ENCODE measurements at regions not wholly inside any gene's neighbourhood (a gene's known extent, or its start where the extent isn't known, plus 50 kb on each side); places are given as distances from the start of the nearest gene placed in this dataset.

DNA sequence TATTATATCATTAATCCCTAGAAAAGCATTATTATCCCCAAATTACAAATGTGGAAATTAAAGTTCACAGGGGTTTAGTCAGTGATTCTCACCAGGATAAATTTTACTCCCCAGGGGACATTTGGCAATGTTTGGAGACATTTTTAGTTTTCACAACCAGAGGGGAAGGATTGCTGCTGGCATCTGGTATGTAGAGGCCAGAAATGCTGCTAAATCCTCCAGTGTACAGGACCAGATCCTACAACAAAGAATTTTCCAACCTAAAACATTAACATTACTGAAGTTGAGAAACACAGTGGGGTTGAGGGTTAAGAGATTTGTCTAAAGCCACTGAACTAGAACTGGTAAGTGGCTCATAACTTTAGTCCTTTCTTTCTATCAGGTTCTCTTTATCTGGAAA, 162.0 kb upstream of the SYT6 start:
- TF ChIP-seq, protein P1, sequence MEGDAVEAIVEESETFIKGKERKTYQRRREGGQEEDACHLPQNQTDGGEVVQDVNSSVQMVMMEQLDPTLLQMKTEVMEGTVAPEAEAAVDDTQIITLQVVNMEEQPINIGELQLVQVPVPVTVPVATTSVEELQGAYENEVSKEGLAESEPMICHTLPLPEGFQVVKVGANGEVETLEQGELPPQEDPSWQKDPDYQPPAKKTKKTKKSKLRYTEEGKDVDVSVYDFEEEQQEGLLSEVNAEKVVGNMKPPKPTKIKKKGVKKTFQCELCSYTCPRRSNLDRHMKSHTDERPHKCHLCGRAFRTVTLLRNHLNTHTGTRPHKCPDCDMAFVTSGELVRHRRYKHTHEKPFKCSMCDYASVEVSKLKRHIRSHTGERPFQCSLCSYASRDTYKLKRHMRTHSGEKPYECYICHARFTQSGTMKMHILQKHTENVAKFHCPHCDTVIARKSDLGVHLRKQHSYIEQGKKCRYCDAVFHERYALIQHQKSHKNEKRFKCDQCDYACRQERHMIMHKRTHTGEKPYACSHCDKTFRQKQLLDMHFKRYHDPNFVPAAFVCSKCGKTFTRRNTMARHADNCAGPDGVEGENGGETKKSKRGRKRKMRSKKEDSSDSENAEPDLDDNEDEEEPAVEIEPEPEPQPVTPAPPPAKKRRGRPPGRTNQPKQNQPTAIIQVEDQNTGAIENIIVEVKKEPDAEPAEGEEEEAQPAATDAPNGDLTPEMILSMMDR (conservative IDR thresholded peaks at IDR 0.05; ENCODE audit: low read depth, low read length): no peak
- no peak for TF ChIP-seq EZH2 (IDR thresholded peaks at IDR 0.05; ENCODE audit: borderline replicate concordance, low read depth, low read length, poor library complexity, severe bottlenecking)
